ENCODE measurements at regions not wholly inside any gene's neighbourhood (a gene's known extent, or its start where the extent isn't known, plus 50 kb on each side); places are given as distances from the start of the nearest gene placed in this dataset.

- no peak for TF ChIP-seq CTCF (IDR thresholded peaks at IDR 0.05; ENCODE audit: insufficient read depth, low read length, poor library complexity, severe bottlenecking)
- TF ChIP-seq EZH2phosphoT487 (conservative IDR thresholded peaks at IDR 0.05; ENCODE audit: low read length): no peak
Observed at GRCh38 chr22:34225278-34225677, 305.0 kb upstream of the LARGE1 start.

Data from SU-DHL-6 (cell line).